ENCODE measurements at regions not wholly inside any gene's neighbourhood (a gene's known extent, or its start where the extent isn't known, plus 50 kb on each side); places are given as distances from the start of the nearest gene placed in this dataset.

- no peaks in the 10 kb centered on the region for H3K4me1 ChIP-seq (ENCODE audit: insufficient read depth, low read length)
- no peak overlapping the region for H3K27ac ChIP-seq (ENCODE audit: insufficient read length, low read depth, low read length)
- DNase-seq = no peak
- H3K14ac ChIP-seq (ENCODE audit: insufficient read depth, low read length) = no peak overlapping the region
- H2AFZ ChIP-seq (ENCODE audit: low read length) = no peak overlapping the region
- H3K9me3 ChIP-seq (ENCODE audit: control insufficient read depth, low read depth, low read length) = no peaks in the 10 kb centered on the region
- H3K27me3 Mint-ChIP-seq (ENCODE audit: low read depth) = no peaks in the 10 kb centered on the region
- no peak overlapping the region for H3K27ac Mint-ChIP-seq
- H2BK15ac ChIP-seq (ENCODE audit: low read depth, low read length) = no peak overlapping the region
- no peaks in the 10 kb centered on the region for H4K20me1 ChIP-seq (ENCODE audit: control insufficient read depth, insufficient read depth, insufficient read length)
- TF ChIP-seq CTCF (conservative IDR thresholded peaks at IDR 0.05) = no peak
- H2BK5ac ChIP-seq (ENCODE audit: insufficient read length, low read length) = no peak overlapping the region
- no peak overlapping the region for H3K23ac ChIP-seq (ENCODE audit: insufficient read length, low read depth, low read length)
- H2BK120ac ChIP-seq (ENCODE audit: low read depth, low read length, poor library complexity, severe bottlenecking) = no peak overlapping the region
- H4K5ac ChIP-seq (ENCODE audit: insufficient read length, low read depth, low read length) = no peak overlapping the region
- H3K27me3 ChIP-seq (ENCODE audit: insufficient read depth, low read length) = no peaks in the 10 kb centered on the region
- H4K91ac ChIP-seq (ENCODE audit: insufficient read length, low read depth, low read length) = no peak overlapping the region
- H4K8ac ChIP-seq (replicated peaks; ENCODE audit: insufficient read length, low read depth, low read length) = no peak overlapping the region
- no peak overlapping the region for H3K18ac ChIP-seq (ENCODE audit: insufficient read length, low read depth, low read length)
- no peaks in the 10 kb centered on the region for H3K79me2 ChIP-seq (ENCODE audit: insufficient read depth, low read length)
- no peak overlapping the region for H2BK20ac ChIP-seq (ENCODE audit: low read depth, low read length, poor library complexity, severe bottlenecking)
- no peak overlapping the region for H3K4ac ChIP-seq (ENCODE audit: low read depth, low read length)
- no peak overlapping the region for H3K4me3 Mint-ChIP-seq
- H3K56ac ChIP-seq (ENCODE audit: insufficient read length, low read depth, low read length) = no peak overlapping the region
- H3K23me2 ChIP-seq (ENCODE audit: insufficient read length, low read depth, low read length, poor library complexity, severe bottlenecking) = no peaks in the 10 kb centered on the region
- no peaks in the 10 kb centered on the region for H3K4me1 Mint-ChIP-seq
- H3K9me3 Mint-ChIP-seq = peaks cover 30 to 52% of the 10 kb centered on the region in 2 experiments
- no CpG with 5 or more reads among the region's 2 CpGs for WGBS (ENCODE audit: extremely low coverage, insufficient read length, low lambda C conversion rate)
- no peak overlapping the region for H3T11ph ChIP-seq (ENCODE audit: low read length)
- H3K9ac ChIP-seq (ENCODE audit: extremely low read depth, insufficient read length, low read length) = no peak overlapping the region
- no peak overlapping the region for H2BK12ac ChIP-seq (ENCODE audit: insufficient read length, low read depth, low read length)
- H2AK5ac ChIP-seq (ENCODE audit: insufficient read length, low read length) = no peak overlapping the region
- H3K36me3 Mint-ChIP-seq (ENCODE audit: insufficient read depth in 1 of 3, low read depth in 3 of 3) = peaks cover 19 to 56% (median 22%) of the 10 kb centered on the region in 3 experiments
- H3K4me2 ChIP-seq (ENCODE audit: insufficient read depth, insufficient read length, low read length) = no peak overlapping the region
- no peaks in the 10 kb centered on the region for H3K79me1 ChIP-seq (ENCODE audit: insufficient read depth, low read depth, low read length, poor library complexity, severe bottlenecking)
Measured at GRCh38 chr3:110485389-110485788, 586.2 kb upstream of the NECTIN3 start.

Data from H9 (cell line).